Pancreas (tissue), 10 donors: ENCODE measurements at regions not wholly inside any gene's neighbourhood (a gene's known extent, or its start where the extent isn't known, plus 50 kb on each side); places are given as distances from the start of the nearest gene placed in this dataset.

Experiments used
- ATAC-seq, 4 donors: fragments of 200-7000 bp; cut with Tn5 transposase; one replicate each; pipeline versions ENCODE4 v1.8.0 to v1.9.1; 2020; ENCODE audit warnings: mild to moderate bottlenecking in 4 of 4, moderate library complexity in 4 of 4
- DNase-seq, 6 donors: peaks; one replicate each; pipeline ENCODE4 v3.0.0-alpha.2; 2020
- FAIRE-seq: peaks from 2 replicates; lab custom pipeline; 2012; peaks lifted over from hg19 to GRCh38; lab: Jason Lieb, UNC
- H3K27ac ChIP-seq, 4 donors: fragments of 200-600 bp; sonication (generic); 1 replicate in 3 of 4; 2 replicates in 1 of 4; pipeline versions ENCODE4 v1.5.0 to v1.8.0; 2020
- H3K27me3 ChIP-seq, 4 donors: fragments of 200-600 bp; one replicate each; pipeline ENCODE4 v1.8.0; 2021
- H3K36me3 ChIP-seq, 3 donors: fragments of 200-600 bp; sonication (generic) in 1 of 3; one replicate each; pipeline versions ENCODE4 v1.5.0 to v1.8.0; 2020 to 2021
- H3K4me1 ChIP-seq, 3 donors: fragments of 200-600 bp; one replicate each; pipeline ENCODE4 v1.8.0; 2021
- H3K4me3 ChIP-seq, 4 donors: fragments of 200-600 bp; sonication (generic) in 2 of 4; one replicate each; pipeline versions ENCODE4 v1.5.0 to v1.8.0; 2020 to 2021
- H3K9me3 ChIP-seq, 4 donors: fragments of 200-600 bp; one replicate each; pipeline ENCODE4 v1.8.0; 2021
- WGBS, 2 donors: extraction: QIAGEN DNeasy Blood & Tissue Kit; methylation state at CpG; one replicate each; pipeline ENCODE4 v1.1.7; 2013; 5-methylcytosine and 5-hydroxymethylcytosine counted together
- intact Hi-C, 3 donors: fragments of 100-400 bp; cut with DNase I; formaldehyde crosslinking; loops; one replicate each; pipeline versions ENCODE4 v1.11.1 to v1.14.2; 2022
- TF ChIP-seq, protein P1 (sequence below), 4 donors: fragments of 200-600 bp; sonication (generic) in 3 of 4; IDR thresholded peaks; one replicate each; pipeline versions ENCODE4 v1.5.0 to v1.8.0; 2021; ENCODE audit warnings: antibody characterized with exemption in 4 of 4
- donor health status: healthy with polysubstance abuse.
- donor health status: DM: no; HTN: no; CAD: no; lungs with moderate emphysema.
- donor health status: DM: no; HTN: no; CAD: no.
- donor health status: control.
- donor health status: control.
- donor health status: Bipolar disorder and iron deficiency.
- donor health status: DM: yes; HTN: yes; CAD: no.
- donor health status: DM: no; HTN: no; CAD: no.
- donor health status: DM: no; HTN: no; CAD: no.
- donor health status: DM: yes; HTN: yes; CAD: no.

DNA sequence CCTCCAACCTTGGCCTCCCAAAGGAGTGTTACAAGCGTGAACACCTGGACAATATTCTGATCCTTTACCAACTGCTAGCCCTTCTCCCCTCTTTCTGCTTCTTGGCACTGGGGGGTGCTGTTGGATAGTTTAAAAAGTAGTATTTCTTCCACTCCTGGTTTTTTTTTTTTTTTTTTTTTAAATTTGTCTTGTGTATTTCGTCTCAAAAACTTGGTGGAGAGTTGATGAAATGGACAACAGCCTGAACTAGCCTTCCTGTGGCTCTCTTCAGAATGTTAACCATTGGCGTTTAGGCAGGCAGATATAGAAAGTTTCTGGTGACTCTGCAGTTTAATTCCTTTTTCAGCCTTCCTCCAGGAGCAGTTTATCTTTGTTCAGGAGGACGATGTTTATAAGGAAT lies 69.7 kb upstream of the USP24 start:
- no peak overlapping the region for H3K4me3 ChIP-seq
- no peaks in the 10 kb centered on the region for H3K9me3 ChIP-seq
- no peaks in the 10 kb centered on the region for H3K36me3 ChIP-seq
- FAIRE-seq (no peak), ATAC-seq (peak in 3 of 4 donors; percentile 55 to 76 (median 70)), DNase-seq (peak in 1 of 6 donors; percentile 18)
- H3K27ac ChIP-seq: no peak overlapping the region
- no peaks in the 10 kb centered on the region for H3K4me1 ChIP-seq
- TF ChIP-seq, protein P1, sequence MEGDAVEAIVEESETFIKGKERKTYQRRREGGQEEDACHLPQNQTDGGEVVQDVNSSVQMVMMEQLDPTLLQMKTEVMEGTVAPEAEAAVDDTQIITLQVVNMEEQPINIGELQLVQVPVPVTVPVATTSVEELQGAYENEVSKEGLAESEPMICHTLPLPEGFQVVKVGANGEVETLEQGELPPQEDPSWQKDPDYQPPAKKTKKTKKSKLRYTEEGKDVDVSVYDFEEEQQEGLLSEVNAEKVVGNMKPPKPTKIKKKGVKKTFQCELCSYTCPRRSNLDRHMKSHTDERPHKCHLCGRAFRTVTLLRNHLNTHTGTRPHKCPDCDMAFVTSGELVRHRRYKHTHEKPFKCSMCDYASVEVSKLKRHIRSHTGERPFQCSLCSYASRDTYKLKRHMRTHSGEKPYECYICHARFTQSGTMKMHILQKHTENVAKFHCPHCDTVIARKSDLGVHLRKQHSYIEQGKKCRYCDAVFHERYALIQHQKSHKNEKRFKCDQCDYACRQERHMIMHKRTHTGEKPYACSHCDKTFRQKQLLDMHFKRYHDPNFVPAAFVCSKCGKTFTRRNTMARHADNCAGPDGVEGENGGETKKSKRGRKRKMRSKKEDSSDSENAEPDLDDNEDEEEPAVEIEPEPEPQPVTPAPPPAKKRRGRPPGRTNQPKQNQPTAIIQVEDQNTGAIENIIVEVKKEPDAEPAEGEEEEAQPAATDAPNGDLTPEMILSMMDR (IDR thresholded peaks at IDR 0.05): peak in 1 of 4 donors; percentile 23
- intact Hi-C loops: loop anchor here in 1 of 3 donors (10.0 kb wide), 2 partner anchors 1300 to 1420 kb away; no protein-coding TSS in a partner anchor
- WGBS, 2 donors: 42 to 54% methylated on average over 4 of the region's 4 CpGs
- no peaks in the 10 kb centered on the region for H3K27me3 ChIP-seq

DNA sequence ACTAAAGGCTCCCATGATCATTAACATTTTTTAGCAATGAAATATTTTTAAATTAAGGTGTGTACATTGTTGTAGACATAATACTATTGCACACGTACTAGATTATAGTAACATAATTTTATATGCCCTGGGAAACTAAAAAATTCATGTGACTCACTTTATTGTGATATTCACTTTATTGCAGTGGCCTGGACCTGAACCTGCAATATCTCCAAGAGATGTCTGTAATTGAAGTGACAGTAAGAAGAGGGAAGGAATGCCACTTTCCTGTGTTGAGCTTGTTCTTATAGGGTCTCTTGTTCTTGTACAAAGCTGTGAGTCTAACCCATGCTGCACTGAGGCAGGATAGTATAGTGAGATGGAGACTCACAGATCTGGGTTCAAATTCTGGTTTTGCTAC lies 66.9 kb upstream of the USP24 start:
- Histone ChIP-seq H3K27me3 (no peaks in the 10 kb centered on the region), H3K4me1 (no peaks in the 10 kb centered on the region), H3K36me3 (no peaks in the 10 kb centered on the region), H3K27ac (no peak overlapping the region), H3K4me3 (no peak overlapping the region), H3K9me3 (no peaks in the 10 kb centered on the region)
- intact Hi-C loops: loop anchor here in 1 of 3 donors (10.0 kb wide), 2 partner anchors 1303 to 1423 kb away; no protein-coding TSS in a partner anchor
- WGBS, 2 donors: 23 to 45% methylated on average over 1 of the region's 1 CpG
- no peak for ATAC-seq
- TF ChIP-seq, protein P1 (IDR thresholded peaks at IDR 0.05): no peak
- no peak for FAIRE-seq
- no peak for DNase-seq

DNA sequence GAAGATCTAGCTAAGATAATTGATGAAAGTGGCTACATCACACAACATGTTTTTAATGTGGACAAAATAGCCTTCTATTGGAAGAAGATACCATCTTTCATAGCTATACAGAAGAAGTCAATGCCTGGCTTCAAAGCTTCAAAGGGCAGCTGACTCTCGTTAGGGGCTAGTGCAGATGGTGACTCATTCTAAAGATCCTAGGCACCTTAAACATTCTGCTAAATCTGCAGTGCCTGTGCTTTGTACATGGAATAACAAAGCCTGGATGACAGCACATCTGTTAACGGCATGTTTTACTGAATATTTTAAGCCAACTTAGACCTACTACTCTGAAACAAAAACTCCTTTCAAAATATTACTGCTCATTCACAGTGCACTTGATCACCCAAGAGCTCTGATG lies 65.6 kb upstream of the USP24 start:
- no peaks in the 10 kb centered on the region for H3K4me1 ChIP-seq
- no peak for ATAC-seq
- DNase-seq: no peak
- H3K36me3 ChIP-seq: no peaks in the 10 kb centered on the region
- no peak overlapping the region for H3K4me3 ChIP-seq
- no peaks in the 10 kb centered on the region for H3K27me3 ChIP-seq
- FAIRE-seq: no peak
- no peak overlapping the region for H3K27ac ChIP-seq
- 67 to 74% methylated on average over 2 of the region's 2 CpGs for WGBS, 2 donors
- intact Hi-C loops: loop anchor here in 1 of 3 donors (10.0 kb wide), 2 partner anchors 1304 to 1424 kb away; no protein-coding TSS in a partner anchor
- TF ChIP-seq, protein P1 (IDR thresholded peaks at IDR 0.05): no peak
- H3K9me3 ChIP-seq: no peaks in the 10 kb centered on the region

DNA sequence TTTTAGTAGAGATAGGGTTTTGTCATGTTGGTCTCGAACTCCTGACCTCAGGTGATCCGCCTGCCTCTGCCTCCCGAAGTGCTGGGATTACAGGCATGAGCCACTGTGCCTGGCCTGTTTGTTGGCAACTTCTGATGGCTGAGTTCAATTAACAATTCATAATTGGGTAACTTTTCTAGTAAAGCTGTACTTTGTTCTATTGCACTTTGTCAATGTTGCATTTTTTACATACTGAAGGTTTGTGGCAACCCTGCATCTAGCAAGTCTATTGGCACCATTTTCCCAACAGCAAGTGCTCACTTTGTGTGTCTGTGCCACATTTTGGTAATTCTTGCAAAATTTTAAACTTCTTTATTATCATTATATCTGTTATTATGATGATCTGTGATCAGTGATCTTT lies 64.5 kb upstream of the USP24 start:
- no peak for FAIRE-seq
- intact Hi-C loops: loop anchor here in 2 of 3 donors (5.0 to 10.0 kb wide), 4 partner anchors 137 to 1425 kb away; no protein-coding TSS in a partner anchor
- Histone ChIP-seq H3K27me3 (no peaks in the 10 kb centered on the region), H3K9me3 (no peaks in the 10 kb centered on the region), H3K4me1 (no peaks in the 10 kb centered on the region), H3K27ac (no peak overlapping the region), H3K4me3 (no peak overlapping the region), H3K36me3 (no peaks in the 10 kb centered on the region)
- no peak for DNase-seq
- WGBS, 2 donors: 75 to 88% methylated on average over 3 of the region's 3 CpGs
- ATAC-seq: no peak
- TF ChIP-seq, protein P1 (IDR thresholded peaks at IDR 0.05): no peak

DNA sequence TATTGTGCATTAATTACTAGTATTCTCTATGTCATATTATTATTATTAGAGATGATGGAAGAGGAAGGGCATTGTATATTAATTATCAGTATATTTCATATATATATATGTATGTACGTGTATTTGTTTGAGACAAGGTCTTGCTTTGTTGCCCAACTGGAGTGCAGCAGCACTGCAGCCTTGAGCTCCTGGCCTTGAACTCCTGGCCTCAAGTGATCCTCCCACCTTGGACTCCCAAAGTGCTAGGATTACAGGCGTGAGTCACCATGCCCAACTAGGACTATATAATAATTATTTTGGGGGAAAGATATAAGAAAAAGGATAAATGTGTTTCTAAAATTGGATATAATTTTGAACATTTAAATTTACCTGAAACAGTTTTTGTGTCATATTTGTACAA lies 63.2 kb upstream of the USP24 start:
- WGBS, 2 donors: 41 to 43% methylated on average over 2 of the region's 2 CpGs
- FAIRE-seq: no peak
- DNase-seq: no peak
- Histone ChIP-seq H3K27me3 (no peaks in the 10 kb centered on the region), H3K9me3 (no peaks in the 10 kb centered on the region), H3K4me1 (no peaks in the 10 kb centered on the region), H3K27ac (no peak overlapping the region), H3K36me3 (no peaks in the 10 kb centered on the region), H3K4me3 (no peak overlapping the region)
- TF ChIP-seq, protein P1 (IDR thresholded peaks at IDR 0.05): no peak
- ATAC-seq: no peak
- intact Hi-C loops: loop anchor here in 2 of 3 donors (5.0 kb wide), 2 partner anchors 136 to 141 kb away; no protein-coding TSS in a partner anchor
